Muscle of leg (tissue), 3 donors: ENCODE measurements at regions not wholly inside any gene's neighbourhood (a gene's known extent, or its start where the extent isn't known, plus 50 kb on each side); places are given as distances from the start of the nearest gene placed in this dataset.

ENCODE experiments used
- DNase-seq: peaks from one replicate; pipeline ENCODE4 v3.0.0; 2013
- H3K27ac ChIP-seq: one replicate; pipeline ENCODE4 v1.5.1; 2013; ENCODE audit warnings: mild to moderate bottlenecking, low read length, control low read depth
- H3K27me3 ChIP-seq: one replicate; pipeline ENCODE4 v1.6.1; 2013; ENCODE audit warnings: low read length; ENCODE audit not compliant: control insufficient read depth, insufficient read depth
- H3K36me3 ChIP-seq: one replicate; pipeline ENCODE4 v1.6.1; 2013; ENCODE audit warnings: low read length; ENCODE audit not compliant: control insufficient read depth, insufficient read depth
- H3K4me1 ChIP-seq: one replicate; pipeline ENCODE4 v1.6.1; 2013; ENCODE audit warnings: low read length; ENCODE audit not compliant: control insufficient read depth, insufficient read depth
- H3K4me3 ChIP-seq: one replicate; pipeline ENCODE4 v1.5.1; 2013; ENCODE audit warnings: low read length, control low read depth
- H3K9me3 ChIP-seq: replicated peaks from 2 replicates; pipeline ENCODE4 v1.6.1; 2013; ENCODE audit warnings: low read depth, low read length; ENCODE audit not compliant: control insufficient read depth
- WGBS: methylation state at CpG from one replicate; pipeline ENCODE4 v1.1.5; 2013; ENCODE audit warnings: missing lambda C conversion rate; ENCODE audit not compliant: insufficient coverage; 5-methylcytosine and 5-hydroxymethylcytosine counted together

DNA sequence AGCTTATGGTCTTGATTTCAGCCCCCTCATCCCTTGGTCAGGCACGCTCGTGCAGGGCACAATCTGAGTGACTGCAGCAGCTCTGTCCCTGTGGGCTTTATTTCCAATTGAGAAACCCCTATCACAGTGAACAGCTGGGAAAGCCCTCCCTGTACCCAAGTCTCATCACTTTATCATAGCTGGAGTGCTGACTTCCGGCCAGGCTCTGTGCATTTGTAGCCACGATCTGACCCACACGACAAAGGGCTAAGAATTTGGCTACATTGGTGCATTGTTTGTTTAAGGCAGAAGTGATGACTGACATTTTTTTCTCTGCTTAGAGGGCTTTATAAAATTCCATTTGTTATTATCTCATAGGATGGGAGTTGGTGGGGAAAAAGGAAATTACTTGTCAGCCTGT lies 184.4 kb downstream of the KCNS3 start:
- H3K27me3 ChIP-seq = no peaks in the 10 kb centered on the region
- no peak overlapping the region for H3K27ac ChIP-seq
- peaks cover 22% of the 10 kb centered on the region for H3K4me1 ChIP-seq
- WGBS = 73% methylated on average over 2 of the region's 5 CpGs
- H3K4me3 ChIP-seq = no peak overlapping the region
- no peaks in the 10 kb centered on the region for H3K9me3 ChIP-seq
- DNase-seq = peak; percentile 43
- no peaks in the 10 kb centered on the region for H3K36me3 ChIP-seq

DNA sequence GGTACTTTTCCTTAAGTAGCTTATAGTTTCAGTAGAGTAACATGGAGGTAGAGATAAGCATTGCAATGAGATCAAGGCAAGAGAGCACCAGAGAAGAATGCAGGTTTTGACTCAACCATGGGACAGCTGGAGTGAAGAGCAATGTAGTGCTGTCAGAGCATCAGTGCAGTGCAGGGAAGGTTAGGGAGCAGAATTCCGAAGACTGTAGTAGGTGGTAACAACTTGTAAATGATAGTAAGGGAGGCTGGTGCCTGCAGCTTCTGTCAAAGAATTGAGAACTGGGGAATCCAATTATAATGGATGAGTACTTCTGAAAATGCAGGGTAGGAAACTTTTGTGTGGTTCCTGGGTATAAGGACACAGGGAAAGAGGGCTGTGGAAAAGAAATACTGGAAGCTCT lies 183.2 kb downstream of the KCNS3 start:
- WGBS = 93% methylated on average over 1 of the region's 1 CpG

DNA sequence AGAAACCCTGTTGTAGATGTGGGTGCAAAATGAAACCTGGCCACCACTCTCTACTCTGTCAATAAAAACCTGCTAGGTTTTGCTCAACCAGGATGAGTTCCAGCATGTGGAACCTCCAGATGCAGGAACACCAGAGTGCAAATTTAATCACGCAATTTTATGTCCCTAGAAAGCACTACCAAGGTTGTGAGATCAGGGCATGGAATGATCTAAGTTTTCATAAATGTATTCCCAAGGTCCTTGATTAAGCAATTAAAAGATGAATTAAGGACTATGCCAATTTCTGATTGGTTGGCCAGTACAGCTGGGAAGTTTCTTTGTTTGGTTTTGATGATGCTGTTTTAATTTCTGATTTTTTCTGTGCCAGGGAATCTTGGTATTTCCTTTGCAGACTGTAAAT lies 179.2 kb downstream of the KCNS3 start:
- H3K27ac ChIP-seq = no peak overlapping the region
- no peak for DNase-seq
- H3K4me1 ChIP-seq = peaks cover 3% of the 10 kb centered on the region
- H3K9me3 ChIP-seq = no peaks in the 10 kb centered on the region
- H3K36me3 ChIP-seq = no peaks in the 10 kb centered on the region
- H3K27me3 ChIP-seq = no peaks in the 10 kb centered on the region
- WGBS = no CpG with 5 or more reads among the region's 1 CpG
- no peak overlapping the region for H3K4me3 ChIP-seq

More for the DNA sequence above, 183.2 kb downstream of the KCNS3 start:
- Histone ChIP-seq H3K27ac (no peak overlapping the region), H3K36me3 (no peaks in the 10 kb centered on the region), H3K4me3 (no peak overlapping the region), H3K27me3 (no peaks in the 10 kb centered on the region), H3K4me1 (peaks cover 13% of the 10 kb centered on the region), H3K9me3 (no peaks in the 10 kb centered on the region)
- no peak for DNase-seq

DNA sequence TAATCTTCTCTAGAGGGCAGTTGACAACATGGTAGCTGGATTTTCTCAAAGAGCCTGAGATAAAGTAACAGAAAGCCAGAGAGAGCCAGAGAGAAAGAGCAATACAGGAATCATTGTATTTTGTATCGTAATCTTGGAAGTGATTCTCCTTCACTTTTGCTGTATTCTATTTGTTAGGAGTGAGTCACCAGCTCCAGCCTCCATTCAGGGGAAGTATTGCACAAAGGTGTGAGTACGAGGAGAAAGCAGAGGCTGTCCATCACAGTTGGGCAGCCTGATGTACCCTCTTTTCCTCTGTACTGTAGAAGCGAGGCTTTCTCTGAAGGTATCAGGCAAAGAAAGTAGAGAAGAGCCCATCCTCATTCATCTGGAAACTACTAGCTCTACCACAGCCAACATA lies 176.8 kb downstream of the KCNS3 start:
- H3K36me3 ChIP-seq = no peaks in the 10 kb centered on the region
- H3K4me3 ChIP-seq = no peak overlapping the region
- no CpG with 5 or more reads among the region's 3 CpGs for WGBS
- no peaks in the 10 kb centered on the region for H3K27me3 ChIP-seq
- DNase-seq = no peak
- no peaks in the 10 kb centered on the region for H3K9me3 ChIP-seq
- H3K4me1 ChIP-seq = no peaks in the 10 kb centered on the region
- H3K27ac ChIP-seq = no peak overlapping the region

DNA sequence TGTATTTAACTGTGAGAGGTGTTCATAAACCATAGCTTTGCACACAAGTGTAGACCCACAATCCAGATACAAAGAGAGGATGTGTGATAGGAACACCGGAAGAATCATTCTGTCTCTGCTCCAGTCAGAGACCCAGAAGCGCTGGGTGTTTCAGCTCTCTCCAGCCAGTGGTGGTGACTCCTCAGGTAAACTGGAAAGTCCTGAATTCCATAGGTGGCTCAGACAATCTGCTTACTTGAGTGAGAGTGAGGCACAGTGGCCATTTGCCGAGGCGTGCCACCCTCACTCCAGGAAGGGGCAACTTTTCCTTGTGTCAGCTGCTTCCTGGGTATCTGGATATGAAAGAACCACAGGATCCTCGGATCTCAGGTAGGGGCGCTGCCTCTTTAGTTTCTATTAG lies 171.5 kb downstream of the KCNS3 start:
- Histone ChIP-seq H3K27ac (no peak overlapping the region), H3K9me3 (no peaks in the 10 kb centered on the region), H3K4me3 (no peak overlapping the region), H3K4me1 (peaks cover 28% of the 10 kb centered on the region), H3K27me3 (no peaks in the 10 kb centered on the region), H3K36me3 (no peaks in the 10 kb centered on the region)
- 96% methylated on average over 5 of the region's 6 CpGs for WGBS
- no peak for DNase-seq

DNA sequence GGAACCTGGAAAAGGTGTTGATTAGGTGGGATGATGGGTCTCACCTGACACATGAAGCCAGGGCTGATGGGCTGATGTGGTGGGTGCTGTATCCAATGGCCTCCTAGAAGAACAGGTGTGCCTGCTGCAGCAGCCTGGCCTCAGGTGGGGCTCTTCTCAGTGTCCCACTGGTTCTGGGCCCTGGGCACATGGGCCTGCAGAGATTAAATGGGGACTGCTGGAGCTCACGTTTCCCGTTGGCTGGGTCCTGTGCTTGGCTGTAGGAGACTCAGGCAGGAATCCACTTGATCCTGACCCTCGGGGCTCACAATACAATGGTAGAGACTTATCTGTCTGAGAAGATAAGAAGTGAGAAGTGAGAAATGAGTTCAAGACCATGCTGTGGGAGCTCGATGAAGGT lies 170.9 kb downstream of the KCNS3 start:
- H3K27ac ChIP-seq = no peak overlapping the region
- H3K36me3 ChIP-seq = no peaks in the 10 kb centered on the region
- H3K27me3 ChIP-seq = no peaks in the 10 kb centered on the region
- H3K4me3 ChIP-seq = no peak overlapping the region
- peaks cover 28% of the 10 kb centered on the region for H3K4me1 ChIP-seq
- H3K9me3 ChIP-seq = no peaks in the 10 kb centered on the region
- DNase-seq = no peak
- WGBS = 49% methylated on average over 3 of the region's 4 CpGs

DNA sequence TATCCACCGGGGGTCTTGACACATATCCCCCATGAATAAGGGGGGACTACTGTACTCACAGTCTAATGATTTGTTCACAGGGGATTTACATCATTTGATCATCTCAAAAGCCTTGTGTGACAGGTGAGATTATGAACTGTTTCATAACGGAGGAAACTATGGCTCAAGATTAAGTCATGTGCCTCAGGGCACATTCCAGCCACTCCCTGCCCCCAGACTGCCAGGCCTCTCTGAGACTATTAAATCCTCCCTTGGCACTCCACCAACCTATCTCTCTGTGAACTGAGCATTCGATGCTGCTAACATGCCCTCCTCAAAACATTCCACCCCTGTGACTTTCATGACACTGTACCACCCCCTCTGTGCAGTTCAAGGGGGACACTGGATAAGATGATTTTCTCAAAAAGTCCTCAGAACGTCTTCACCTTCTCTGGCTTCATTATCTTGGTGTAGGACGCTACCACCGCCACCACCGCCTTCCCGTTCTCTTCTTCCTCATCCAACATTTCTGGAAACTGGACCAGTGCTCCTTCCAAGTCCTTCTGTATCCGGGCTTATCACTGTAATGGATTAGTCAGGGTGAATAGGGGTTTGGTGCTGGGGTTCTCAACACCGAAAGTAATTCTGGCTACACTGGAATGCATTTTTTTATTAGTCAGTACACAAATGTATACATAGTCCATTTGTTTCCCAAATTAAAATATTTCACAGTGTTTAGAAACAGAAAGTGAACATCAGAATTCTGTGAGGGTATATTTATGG lies 169.6 kb downstream of the KCNS3 start:
- H3K4me1 ChIP-seq = peaks cover 28% of the 10 kb centered on the region
- H3K36me3 ChIP-seq = no peaks in the 10 kb centered on the region
- WGBS = 65% methylated on average over 4 of the region's 10 CpGs
- peak; percentile 80 for DNase-seq
- no peaks in the 10 kb centered on the region for H3K9me3 ChIP-seq
- no peaks in the 10 kb centered on the region for H3K27me3 ChIP-seq
- no peak overlapping the region for H3K4me3 ChIP-seq
- H3K27ac ChIP-seq = peak overlapping the region; percentile 77

DNA sequence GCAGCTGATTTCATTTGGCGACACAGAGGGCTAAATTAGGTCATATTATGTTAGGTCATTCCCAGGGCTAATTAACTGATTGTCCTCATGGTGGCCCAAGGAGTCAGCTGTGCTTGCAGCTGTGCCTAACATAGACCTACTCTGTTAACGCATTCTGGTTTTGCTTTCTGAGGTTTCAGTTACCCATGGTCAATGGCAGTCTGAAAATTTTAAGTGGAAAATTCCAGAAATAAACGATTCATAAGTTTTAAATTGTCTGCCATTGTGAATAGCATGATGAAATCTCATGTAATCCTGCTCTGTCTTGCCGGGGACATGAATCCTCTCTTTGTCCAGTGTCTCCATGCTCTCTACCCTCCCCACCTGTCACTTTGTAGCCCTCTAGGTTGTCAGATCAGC lies 168.7 kb downstream of the KCNS3 start:
- peak overlapping the region; percentile 77 for H3K27ac ChIP-seq
- peaks cover 28% of the 10 kb centered on the region for H3K4me1 ChIP-seq
- H3K4me3 ChIP-seq = no peak overlapping the region
- no peaks in the 10 kb centered on the region for H3K27me3 ChIP-seq
- DNase-seq = peak; percentile 83
- H3K9me3 ChIP-seq = no peaks in the 10 kb centered on the region
- H3K36me3 ChIP-seq = no peaks in the 10 kb centered on the region
- 60% methylated on average over 4 of the region's 4 CpGs for WGBS

DNA sequence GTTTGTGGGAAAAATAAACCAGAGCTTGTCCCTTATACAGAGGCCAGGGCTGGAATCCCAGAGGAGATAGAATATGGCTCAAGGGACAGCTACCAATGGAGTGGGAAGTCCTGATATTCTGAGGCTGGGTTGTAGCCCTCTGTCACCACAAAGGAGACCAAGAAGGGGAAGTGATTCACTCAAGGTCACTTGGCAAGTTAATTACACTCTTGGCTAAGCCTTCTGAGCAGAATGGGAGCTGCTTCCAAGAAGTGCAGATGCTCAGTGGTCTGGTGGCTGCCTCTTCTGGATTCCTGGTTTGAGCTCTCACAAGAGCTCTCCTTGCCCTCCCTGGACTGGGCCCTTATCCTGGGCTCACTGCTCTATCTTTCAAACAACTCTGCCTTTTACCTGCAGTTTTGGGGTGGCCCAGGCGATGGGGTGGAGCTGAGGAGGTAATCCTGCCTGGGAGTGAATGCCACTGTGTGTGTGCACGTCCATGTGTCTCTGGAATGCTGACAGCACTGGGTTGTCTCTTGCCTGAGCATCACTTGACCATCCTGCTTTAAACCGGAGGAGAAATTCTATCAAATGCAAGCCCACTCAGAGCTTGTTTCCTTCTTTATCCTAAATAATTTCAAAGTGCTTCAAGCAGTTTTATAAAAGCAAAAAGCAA lies 168.2 kb downstream of the KCNS3 start:
- H3K27me3 ChIP-seq = no peaks in the 10 kb centered on the region
- no peaks in the 10 kb centered on the region for H3K9me3 ChIP-seq
- H3K36me3 ChIP-seq = no peaks in the 10 kb centered on the region
- DNase-seq = peak; percentile 57
- H3K27ac ChIP-seq = peak overlapping the region; percentile 77
- peaks cover 28% of the 10 kb centered on the region for H3K4me1 ChIP-seq
- WGBS = 63% methylated on average over 2 of the region's 3 CpGs
- no peak overlapping the region for H3K4me3 ChIP-seq

DNA sequence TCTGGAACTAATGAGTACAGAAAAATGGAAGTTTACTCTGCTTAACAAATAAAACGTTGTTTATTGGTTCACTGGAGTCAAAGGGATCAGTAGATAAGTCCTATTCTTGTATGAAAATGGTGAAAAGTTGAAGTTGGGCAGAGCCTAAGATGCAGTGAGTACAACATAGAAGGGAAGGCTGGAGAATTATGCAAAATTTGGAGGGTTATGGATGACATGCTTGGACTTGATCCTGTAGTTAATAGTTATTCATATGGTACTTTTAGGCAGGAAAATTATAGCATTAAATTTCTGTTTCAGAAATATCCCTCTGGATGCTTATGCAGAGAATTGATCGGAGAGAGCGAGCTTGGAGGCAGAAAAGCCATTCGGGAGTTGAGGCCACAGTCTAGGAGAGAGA lies 167.6 kb downstream of the KCNS3 start:
- Histone ChIP-seq H3K27me3 (no peaks in the 10 kb centered on the region), H3K9me3 (no peaks in the 10 kb centered on the region), H3K4me1 (peaks cover 28% of the 10 kb centered on the region), H3K4me3 (no peak overlapping the region), H3K36me3 (no peaks in the 10 kb centered on the region), H3K27ac (no peak overlapping the region)
- no peak for DNase-seq
- WGBS = 100% methylated on average over 4 of the region's 4 CpGs
